ENCODE measurements at regions not wholly inside any gene's neighbourhood (a gene's known extent, or its start where the extent isn't known, plus 50 kb on each side); places are given as distances from the start of the nearest gene placed in this dataset.

DNA sequence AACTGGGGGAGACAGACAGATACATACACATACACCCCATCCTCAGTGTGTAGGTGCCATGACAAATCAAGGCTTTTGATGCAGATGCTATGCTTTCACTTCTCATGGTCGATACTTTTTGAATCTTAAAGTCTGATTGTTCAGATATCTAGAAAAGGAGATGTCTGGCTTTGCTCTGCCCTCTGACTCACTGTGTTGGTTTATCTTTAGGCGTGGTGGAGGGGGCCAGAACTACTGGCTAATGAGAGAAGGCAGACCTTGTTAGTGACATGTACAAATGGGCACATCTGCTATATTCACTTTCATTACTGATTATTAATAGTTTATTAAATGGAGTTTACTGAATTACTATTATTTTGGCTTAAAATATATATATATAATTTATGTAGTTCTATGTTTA, 444.3 kb upstream of the RGS6 start:
- DNase-seq (ENCODE audit: low spot score in 2 of 2): no peak
- Mint-ChIP-seq H3K27me3 (no peaks in the 10 kb centered on the region), H3K4me3 (no peak overlapping the region), H3K27ac (ENCODE audit: low read depth) (no peak overlapping the region), H3K4me1 (peaks cover 9% of the 10 kb centered on the region), H3K36me3 (ENCODE audit: insufficient read depth) (peaks cover 4% of the 10 kb centered on the region), H3K9me3 (no peaks in the 10 kb centered on the region)
- no peak for ATAC-seq (replicated peaks; ENCODE audit: extremely low read depth, poor library complexity, severe bottlenecking)

DNA sequence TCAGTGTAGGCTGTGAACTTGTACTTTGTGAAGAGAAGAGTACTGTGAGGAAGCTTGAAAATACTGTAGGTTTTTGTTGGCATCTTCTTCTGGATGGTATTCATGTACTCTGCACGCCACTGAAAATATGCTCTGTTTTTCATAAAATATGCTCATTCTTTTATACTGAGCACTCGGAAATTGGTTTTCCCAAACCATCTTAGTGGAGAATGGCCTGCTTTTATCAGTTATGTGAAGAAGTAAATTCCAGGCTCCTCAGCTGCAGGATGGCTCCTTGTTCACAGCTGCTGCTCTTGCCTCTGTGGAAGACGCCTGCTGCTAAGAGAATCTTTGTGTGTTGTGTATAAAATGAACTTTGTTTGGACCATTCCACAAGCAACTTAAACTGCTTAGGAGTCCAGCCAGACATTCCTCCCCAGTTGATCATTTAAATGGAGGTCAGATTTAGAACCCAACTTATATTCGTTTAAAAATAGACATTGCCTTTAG, 443.5 kb upstream of the RGS6 start:
- Mint-ChIP-seq H3K36me3 (ENCODE audit: insufficient read depth) (peaks cover 1% of the 10 kb centered on the region), H3K9me3 (no peaks in the 10 kb centered on the region), H3K4me1 (peaks cover 9% of the 10 kb centered on the region), H3K27me3 (no peaks in the 10 kb centered on the region), H3K27ac (ENCODE audit: low read depth) (no peak overlapping the region), H3K4me3 (no peak overlapping the region)
- ATAC-seq (replicated peaks; ENCODE audit: extremely low read depth, poor library complexity, severe bottlenecking) (no peak), DNase-seq (ENCODE audit: low spot score in 2 of 2) (no peak)

DNA sequence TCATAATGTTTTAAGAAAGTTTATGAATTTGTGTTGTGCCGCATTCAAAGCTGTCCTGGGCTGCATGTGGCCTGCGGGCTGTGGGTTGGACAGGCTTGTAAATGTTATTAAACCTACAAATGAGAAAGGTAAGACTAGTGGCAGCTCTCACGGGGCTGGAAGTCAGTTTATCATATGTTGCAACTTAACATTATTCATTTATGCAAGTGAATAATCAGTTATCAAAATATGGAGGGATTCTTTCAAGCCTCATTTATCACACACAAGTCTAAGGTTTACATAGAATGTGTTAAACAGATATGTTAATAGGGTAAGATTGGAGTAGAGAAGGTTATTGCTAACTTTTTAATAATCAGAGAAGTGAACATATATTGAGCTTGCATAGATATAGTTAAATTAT, 442.5 kb upstream of the RGS6 start:
- no peaks in the 10 kb centered on the region for H3K36me3 Mint-ChIP-seq (ENCODE audit: insufficient read depth)
- H3K9me3 Mint-ChIP-seq: no peaks in the 10 kb centered on the region
- ATAC-seq (replicated peaks; ENCODE audit: extremely low read depth, poor library complexity, severe bottlenecking): no peak
- H3K4me1 Mint-ChIP-seq: peaks cover 9% of the 10 kb centered on the region
- H3K4me3 Mint-ChIP-seq: no peak overlapping the region
- no peaks in the 10 kb centered on the region for H3K27me3 Mint-ChIP-seq
- H3K27ac Mint-ChIP-seq (ENCODE audit: low read depth): no peak overlapping the region
- DNase-seq (ENCODE audit: low spot score in 2 of 2): no peak

DNA sequence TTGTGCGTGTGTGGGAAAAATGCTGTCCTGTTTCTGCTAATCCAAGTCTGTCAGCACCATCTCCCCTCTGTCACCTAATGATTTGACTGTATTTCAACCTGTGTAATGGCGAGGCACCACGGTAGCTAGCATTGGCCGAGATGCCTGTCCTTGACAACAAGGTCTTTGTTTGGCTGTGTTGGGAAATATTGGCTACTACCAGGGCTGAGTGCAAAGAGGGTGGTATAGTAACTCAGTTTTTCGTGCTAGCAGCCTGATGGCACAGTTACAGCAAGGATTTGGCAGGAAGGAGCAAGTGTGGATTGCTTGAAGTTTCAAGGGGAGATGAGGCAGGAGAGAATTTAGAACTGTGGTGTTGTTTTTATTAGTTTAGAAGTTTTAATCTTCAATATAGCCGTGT, 440.3 kb upstream of the RGS6 start:
- Mint-ChIP-seq H3K4me3 (no peak overlapping the region), H3K9me3 (no peaks in the 10 kb centered on the region), H3K27me3 (no peaks in the 10 kb centered on the region), H3K4me1 (peaks cover 8% of the 10 kb centered on the region), H3K27ac (ENCODE audit: low read depth) (no peak overlapping the region), H3K36me3 (ENCODE audit: insufficient read depth) (no peaks in the 10 kb centered on the region)
- DNase-seq (ENCODE audit: low spot score in 2 of 2): no peak
- ATAC-seq (replicated peaks; ENCODE audit: extremely low read depth, poor library complexity, severe bottlenecking): no peak

DNA sequence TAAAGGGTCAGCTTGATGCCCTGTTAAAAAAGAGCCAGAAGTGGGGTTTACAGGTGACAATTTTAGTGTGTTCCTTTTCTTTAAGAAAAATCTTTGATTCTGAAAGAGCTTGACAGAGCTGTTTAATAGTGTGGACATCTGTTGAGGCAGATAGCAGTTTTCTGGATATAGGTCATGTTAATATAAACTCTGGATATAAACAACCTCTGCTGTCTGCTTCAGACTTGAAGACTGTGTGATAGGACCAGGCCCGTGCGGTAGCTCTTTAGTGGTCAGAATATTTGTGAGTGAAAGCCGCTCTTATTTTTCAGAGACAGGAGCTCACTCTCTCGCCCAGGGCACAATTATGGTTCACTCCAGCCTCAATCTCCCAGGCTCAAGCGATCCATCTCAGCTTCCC, 439.9 kb upstream of the RGS6 start:
- Mint-ChIP-seq H3K36me3 (ENCODE audit: insufficient read depth) (no peaks in the 10 kb centered on the region), H3K9me3 (no peaks in the 10 kb centered on the region), H3K27ac (ENCODE audit: low read depth) (no peak overlapping the region), H3K4me3 (no peak overlapping the region), H3K27me3 (no peaks in the 10 kb centered on the region), H3K4me1 (peaks cover 7% of the 10 kb centered on the region)
- ATAC-seq (replicated peaks; ENCODE audit: extremely low read depth, poor library complexity, severe bottlenecking) (no peak), DNase-seq (ENCODE audit: low spot score in 2 of 2) (no peak)

DNA sequence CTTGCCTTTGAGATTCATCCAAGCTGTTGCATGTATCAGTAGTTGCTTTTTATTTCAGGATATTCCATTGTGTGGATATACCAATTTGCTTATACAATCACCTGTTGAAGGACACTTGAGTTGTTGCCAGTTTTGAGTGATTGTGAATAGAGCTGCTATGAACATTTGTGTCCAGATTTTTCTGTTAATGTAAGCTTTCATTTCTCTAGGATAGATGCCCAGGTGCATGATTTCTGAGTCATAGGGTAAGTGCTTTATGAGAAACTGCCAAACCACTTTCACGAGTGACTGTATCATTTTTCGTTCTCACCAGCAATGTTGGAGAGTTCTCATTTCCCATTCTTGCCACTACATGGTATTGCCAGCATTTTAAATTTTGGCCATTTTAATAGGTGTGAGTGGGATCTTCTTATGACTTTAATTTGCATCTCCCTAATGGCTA, 434.6 kb upstream of the RGS6 start:
- Mint-ChIP-seq H3K36me3 (ENCODE audit: insufficient read depth) (peaks cover 3% of the 10 kb centered on the region), H3K27me3 (no peaks in the 10 kb centered on the region), H3K4me3 (no peak overlapping the region), H3K9me3 (no peaks in the 10 kb centered on the region), H3K27ac (ENCODE audit: low read depth) (no peak overlapping the region), H3K4me1 (peaks cover 16% of the 10 kb centered on the region)
- ATAC-seq (replicated peaks; ENCODE audit: extremely low read depth, poor library complexity, severe bottlenecking) (no peak), DNase-seq (ENCODE audit: low spot score in 2 of 2) (no peak)

DNA sequence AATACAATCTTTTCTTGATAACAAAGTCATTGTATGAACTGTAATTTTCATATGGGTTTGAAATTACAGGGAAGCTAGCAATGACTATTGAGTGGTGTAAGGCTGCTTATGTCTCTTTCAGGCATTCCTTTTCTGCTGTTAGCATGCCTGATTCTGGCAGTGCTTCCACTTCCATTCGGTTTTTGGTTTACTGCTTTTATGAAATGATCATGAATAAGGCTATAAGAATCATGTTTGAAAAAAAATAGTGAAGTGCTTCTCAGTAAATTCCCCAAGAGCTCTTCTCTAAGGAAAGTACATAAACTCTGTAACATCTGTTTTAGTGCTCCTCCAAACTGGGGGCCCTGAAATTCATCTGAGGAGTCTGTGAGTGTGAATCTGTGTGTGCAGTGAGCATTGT, 434.0 kb upstream of the RGS6 start:
- ATAC-seq (replicated peaks; ENCODE audit: extremely low read depth, poor library complexity, severe bottlenecking): no peak
- DNase-seq (ENCODE audit: low spot score in 2 of 2): no peak
- H3K4me3 Mint-ChIP-seq: no peak overlapping the region

DNA sequence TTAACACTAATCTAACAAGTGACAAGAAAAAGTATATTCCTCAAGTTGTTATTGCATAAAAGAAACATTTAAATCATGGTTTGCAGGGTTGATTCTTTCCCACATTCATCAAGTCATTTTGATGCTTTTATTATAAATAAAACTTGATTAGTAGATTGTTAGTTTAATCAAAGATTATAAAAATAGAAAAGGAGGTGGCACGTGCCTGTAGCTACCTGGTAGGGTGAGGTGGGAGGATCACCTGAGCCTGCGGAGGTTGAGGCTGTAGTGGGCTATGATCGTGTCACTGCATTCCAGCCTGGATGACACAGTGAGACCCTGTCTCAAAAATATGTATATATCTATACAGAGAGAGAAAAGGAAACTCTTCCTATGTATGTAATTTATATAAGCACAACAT, 433.2 kb upstream of the RGS6 start:
- Mint-ChIP-seq H3K9me3 (no peaks in the 10 kb centered on the region), H3K27ac (ENCODE audit: low read depth) (no peak overlapping the region), H3K36me3 (ENCODE audit: insufficient read depth) (peaks cover 3% of the 10 kb centered on the region), H3K4me1 (peaks cover 21% of the 10 kb centered on the region), H3K27me3 (no peaks in the 10 kb centered on the region), H3K4me3 (no peak overlapping the region)
- ATAC-seq (replicated peaks; ENCODE audit: extremely low read depth, poor library complexity, severe bottlenecking) (no peak), DNase-seq (ENCODE audit: low spot score in 2 of 2) (no peak)

More for the DNA sequence above, 434.0 kb upstream of the RGS6 start:
- no peaks in the 10 kb centered on the region for H3K9me3 Mint-ChIP-seq
- peaks cover 3% of the 10 kb centered on the region for H3K36me3 Mint-ChIP-seq (ENCODE audit: insufficient read depth)
- no peaks in the 10 kb centered on the region for H3K27me3 Mint-ChIP-seq
- H3K27ac Mint-ChIP-seq (ENCODE audit: low read depth): no peak overlapping the region
- peaks cover 21% of the 10 kb centered on the region for H3K4me1 Mint-ChIP-seq

DNA sequence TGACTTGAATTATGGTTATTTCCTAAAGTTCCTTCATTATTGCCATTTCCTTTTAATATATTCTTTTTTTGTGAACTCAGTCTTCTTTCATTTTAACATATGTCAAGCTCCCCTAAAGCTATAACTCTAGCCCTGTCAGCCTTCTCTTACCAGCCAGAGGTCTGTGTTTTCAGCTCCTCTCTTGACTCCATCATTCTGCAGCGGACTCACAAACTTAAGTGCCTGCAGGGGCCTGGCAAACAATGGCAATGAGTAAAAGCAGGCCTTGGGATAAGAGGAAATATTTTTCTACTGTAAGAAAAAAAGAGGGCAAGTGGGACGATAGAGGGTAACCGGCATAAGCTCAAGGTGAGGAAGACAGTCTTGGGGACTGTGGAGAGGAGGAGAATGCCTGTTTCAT, 424.5 kb upstream of the RGS6 start:
- H3K9me3 Mint-ChIP-seq: no peaks in the 10 kb centered on the region
- no peak for DNase-seq (ENCODE audit: low spot score in 2 of 2)
- H3K4me1 Mint-ChIP-seq: peaks cover 16% of the 10 kb centered on the region
- no peaks in the 10 kb centered on the region for H3K36me3 Mint-ChIP-seq (ENCODE audit: insufficient read depth)
- H3K27ac Mint-ChIP-seq (ENCODE audit: low read depth): no peak overlapping the region
- no peak overlapping the region for H3K4me3 Mint-ChIP-seq
- ATAC-seq (replicated peaks; ENCODE audit: extremely low read depth, poor library complexity, severe bottlenecking): no peak
- no peaks in the 10 kb centered on the region for H3K27me3 Mint-ChIP-seq

DNA sequence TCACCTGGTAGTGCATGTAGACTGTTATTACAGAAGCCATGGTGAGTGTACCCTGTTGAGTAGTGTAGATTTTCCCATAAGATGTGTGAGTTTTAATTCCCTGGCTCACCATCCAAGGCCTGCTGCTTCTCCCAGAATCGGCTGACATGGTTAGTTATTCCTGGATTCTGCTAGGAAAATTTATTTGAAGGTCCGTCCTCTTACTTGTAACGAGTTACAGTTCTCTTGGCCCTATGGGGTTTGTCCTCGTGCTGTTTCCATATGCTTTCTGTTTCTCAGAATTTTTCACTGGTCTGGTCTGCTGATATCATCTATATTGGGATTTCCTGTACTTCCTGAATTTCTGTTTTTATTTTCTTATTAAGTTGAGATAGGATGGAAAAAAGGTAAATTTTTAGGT, 423.3 kb upstream of the RGS6 start:
- H3K9me3 Mint-ChIP-seq: no peaks in the 10 kb centered on the region
- H3K36me3 Mint-ChIP-seq (ENCODE audit: insufficient read depth): peaks cover 1% of the 10 kb centered on the region
- ATAC-seq (replicated peaks; ENCODE audit: extremely low read depth, poor library complexity, severe bottlenecking): no peak
- H3K27me3 Mint-ChIP-seq: no peaks in the 10 kb centered on the region
- H3K4me3 Mint-ChIP-seq: no peak overlapping the region
- H3K4me1 Mint-ChIP-seq: peaks cover 11% of the 10 kb centered on the region
- H3K27ac Mint-ChIP-seq (ENCODE audit: low read depth): no peak overlapping the region
- DNase-seq (ENCODE audit: low spot score in 2 of 2): no peak

DNA sequence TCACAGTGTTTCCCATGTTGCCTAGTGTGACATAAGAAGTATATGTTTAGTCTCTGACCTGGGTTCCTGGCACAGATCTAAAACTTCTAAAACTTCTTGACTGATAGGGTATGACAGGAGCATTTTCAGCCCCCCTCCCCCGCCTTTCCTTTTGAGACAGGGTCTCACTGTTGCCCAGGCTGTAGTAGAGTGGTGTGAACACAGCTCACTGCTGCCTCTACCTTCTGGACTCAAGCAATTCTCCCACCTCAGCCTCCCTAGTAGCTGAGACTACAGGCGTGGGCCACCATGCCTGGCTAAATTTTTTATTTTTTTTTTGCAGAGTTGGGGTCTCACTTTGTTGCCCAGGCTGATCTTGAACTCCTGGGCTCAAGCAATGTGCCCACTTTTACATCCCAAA, 421.1 kb upstream of the RGS6 start:
- no peak overlapping the region for H3K4me3 Mint-ChIP-seq
- peaks cover 1% of the 10 kb centered on the region for H3K36me3 Mint-ChIP-seq (ENCODE audit: insufficient read depth)
- H3K9me3 Mint-ChIP-seq: no peaks in the 10 kb centered on the region
- ATAC-seq (replicated peaks; ENCODE audit: extremely low read depth, poor library complexity, severe bottlenecking): no peak
- H3K27me3 Mint-ChIP-seq: no peaks in the 10 kb centered on the region
- no peak overlapping the region for H3K27ac Mint-ChIP-seq (ENCODE audit: low read depth)
- H3K4me1 Mint-ChIP-seq: peaks cover 11% of the 10 kb centered on the region
- DNase-seq (ENCODE audit: low spot score in 2 of 2): no peak

DNA sequence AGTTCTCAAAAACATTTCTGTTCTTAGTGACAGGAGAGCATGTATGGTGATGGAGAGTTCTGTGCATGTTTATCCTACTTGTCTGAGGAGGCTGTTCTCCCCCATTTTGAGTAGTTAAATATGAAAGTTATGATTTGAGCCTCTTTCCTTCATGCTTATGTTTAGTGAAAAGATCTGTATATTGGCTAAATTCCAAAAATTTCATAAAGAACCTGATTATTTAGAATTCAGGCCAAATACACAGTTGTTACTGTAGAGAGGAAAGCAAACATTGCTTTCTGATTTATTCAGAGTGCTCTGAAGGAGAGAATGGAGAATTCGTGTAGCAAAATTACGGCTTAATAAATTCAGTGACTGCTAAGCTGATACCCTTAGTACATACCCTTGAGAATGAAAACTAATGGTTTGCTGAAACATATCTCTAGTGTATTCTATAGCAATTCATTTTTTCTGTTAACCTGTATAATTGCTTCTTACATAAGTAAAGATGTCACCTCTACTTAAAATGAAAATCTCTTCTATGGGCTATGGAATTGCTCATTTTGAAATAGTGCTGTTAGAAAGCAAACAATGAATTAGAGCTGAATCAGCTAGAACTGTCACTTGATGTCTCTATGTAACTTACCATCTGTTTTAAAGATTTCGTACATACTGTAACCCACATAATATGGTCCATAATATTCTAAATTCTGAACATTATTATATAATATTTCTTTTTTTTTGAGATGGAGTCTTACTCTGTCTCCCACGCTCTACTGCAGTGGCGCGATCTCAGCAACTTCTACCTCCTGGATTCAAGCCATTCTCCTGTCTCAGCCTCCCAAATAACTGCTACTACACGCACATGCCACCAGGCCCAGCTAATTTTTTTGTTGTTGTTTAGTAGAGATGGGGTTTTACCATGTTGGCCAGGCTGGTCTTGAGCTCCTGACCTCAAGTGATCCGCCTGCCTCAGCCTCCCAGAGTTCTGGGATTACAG, 417.0 kb upstream of the RGS6 start:
- Mint-ChIP-seq H3K36me3 (ENCODE audit: insufficient read depth) (peaks cover 1% of the 10 kb centered on the region), H3K4me1 (peaks cover 9% of the 10 kb centered on the region), H3K27ac (ENCODE audit: low read depth) (no peak overlapping the region), H3K27me3 (no peaks in the 10 kb centered on the region), H3K9me3 (no peaks in the 10 kb centered on the region), H3K4me3 (no peak overlapping the region)
- DNase-seq (ENCODE audit: low spot score in 2 of 2) (no peak), ATAC-seq (replicated peaks; ENCODE audit: extremely low read depth, poor library complexity, severe bottlenecking) (no peak)
